HL-60 (cell line): ENCODE measurements at regions not wholly inside any gene's neighbourhood (a gene's known extent, or its start where the extent isn't known, plus 50 kb on each side); places are given as distances from the start of the nearest gene placed in this dataset.

Source experiments
- GABPA ChIP-seq: IDR thresholded peaks from 2 replicates; pipeline ENCODE4 v1.6.1; 2012; ENCODE audit warnings: low read depth
- POLR2AphosphoS5 ChIP-seq: IDR thresholded peaks from 2 replicates; pipeline ENCODE4 v1.6.1; 2012; ENCODE audit warnings: low read depth
- SPI1 ChIP-seq: IDR thresholded peaks from 2 replicates; pipeline ENCODE4 v1.6.1; 2012; ENCODE audit warnings: low read depth, mild to moderate bottlenecking, borderline replicate concordance
- TF ChIP-seq, protein P1 (sequence below): IDR thresholded peaks from one replicate; pipeline ENCODE4 v1.5.1; 2011; ENCODE audit warnings: low read length, control low read depth, inconsistent platforms; ENCODE audit not compliant: insufficient read depth

DNA sequence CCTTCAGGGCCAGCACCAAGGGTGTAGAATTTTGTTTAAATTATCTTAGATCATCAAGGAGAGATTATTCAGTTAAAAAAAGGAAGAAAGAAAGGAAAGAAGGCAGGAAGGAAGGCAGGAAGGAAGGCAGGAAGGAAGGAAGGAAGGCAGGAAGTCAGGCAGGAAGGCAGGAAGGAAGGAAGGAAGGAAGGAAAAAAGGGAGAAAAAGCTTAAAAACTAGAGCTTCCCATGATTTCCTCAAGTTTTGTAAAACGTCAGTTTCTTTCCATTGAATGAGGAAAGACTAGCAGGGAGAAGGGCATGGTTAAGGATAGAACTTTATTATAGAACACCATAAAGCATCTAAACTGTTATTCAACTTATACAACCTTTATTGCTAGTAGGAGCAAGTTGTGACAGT, 2672.0 kb upstream of the PCDH20 start:
- TF ChIP-seq, protein P1, sequence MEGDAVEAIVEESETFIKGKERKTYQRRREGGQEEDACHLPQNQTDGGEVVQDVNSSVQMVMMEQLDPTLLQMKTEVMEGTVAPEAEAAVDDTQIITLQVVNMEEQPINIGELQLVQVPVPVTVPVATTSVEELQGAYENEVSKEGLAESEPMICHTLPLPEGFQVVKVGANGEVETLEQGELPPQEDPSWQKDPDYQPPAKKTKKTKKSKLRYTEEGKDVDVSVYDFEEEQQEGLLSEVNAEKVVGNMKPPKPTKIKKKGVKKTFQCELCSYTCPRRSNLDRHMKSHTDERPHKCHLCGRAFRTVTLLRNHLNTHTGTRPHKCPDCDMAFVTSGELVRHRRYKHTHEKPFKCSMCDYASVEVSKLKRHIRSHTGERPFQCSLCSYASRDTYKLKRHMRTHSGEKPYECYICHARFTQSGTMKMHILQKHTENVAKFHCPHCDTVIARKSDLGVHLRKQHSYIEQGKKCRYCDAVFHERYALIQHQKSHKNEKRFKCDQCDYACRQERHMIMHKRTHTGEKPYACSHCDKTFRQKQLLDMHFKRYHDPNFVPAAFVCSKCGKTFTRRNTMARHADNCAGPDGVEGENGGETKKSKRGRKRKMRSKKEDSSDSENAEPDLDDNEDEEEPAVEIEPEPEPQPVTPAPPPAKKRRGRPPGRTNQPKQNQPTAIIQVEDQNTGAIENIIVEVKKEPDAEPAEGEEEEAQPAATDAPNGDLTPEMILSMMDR: no peak
- no peak for TF ChIP-seq POLR2AphosphoS5
- no peak for TF ChIP-seq GABPA
- TF ChIP-seq SPI1: no peak
